COLO668 (cell line): ENCODE measurements at regions not wholly inside any gene's neighbourhood (a gene's known extent, or its start where the extent isn't known, plus 50 kb on each side); places are given as distances from the start of the nearest gene placed in this dataset.

ENCODE experiments used
- DNase-seq: peaks from one replicate; lab custom pipeline; 2025; ENCODE audit not compliant: unreplicated experiment; lab: John Stamatoyannopoulos, UW

GRCh38 chr12:132408626-132409494, 79.5 kb upstream of the GALNT9 start:
- no peak for DNase-seq

GRCh38 chr12:132407992-132408391, 78.6 kb upstream of the GALNT9 start:
- no peak for DNase-seq

GRCh38 chr12:132407451-132407961, 78.1 kb upstream of the GALNT9 start:
- DNase-seq, result no peak

GRCh38 chr12:132406493-132407450, 77.4 kb upstream of the GALNT9 start:
- no peak for DNase-seq

GRCh38 chr12:132405742-132406251, 76.4 kb upstream of the GALNT9 start:
- no peak for DNase-seq

- DNase-seq, result no peak
Observed at GRCh38 chr12:132404951-132405741, 75.8 kb upstream of the GALNT9 start.

- no peak for DNase-seq
Observed at GRCh38 chr12:132404435-132404855, 75.1 kb upstream of the GALNT9 start.

GRCh38 chr12:132403636-132404434, 74.4 kb upstream of the GALNT9 start:
- no peak for DNase-seq

- no peak for DNase-seq
Observed at GRCh38 chr12:132402831-132403416, 73.5 kb upstream of the GALNT9 start.

- no peak for DNase-seq
Observed at GRCh38 chr12:132401982-132402381, 72.6 kb upstream of the GALNT9 start.

GRCh38 chr12:132400011-132400641, 70.7 kb upstream of the GALNT9 start:
- DNase-seq, result no peak

GRCh38 chr12:132399092-132400010, 70.0 kb upstream of the GALNT9 start:
- DNase-seq, result no peak

- peak; percentile 5 for DNase-seq
Observed at GRCh38 chr12:132398386-132398991, 69.1 kb upstream of the GALNT9 start.

GRCh38 chr12:132397934-132398385, 68.6 kb upstream of the GALNT9 start:
- DNase-seq, result no peak

GRCh38 chr12:132397152-132397933, 68.0 kb upstream of the GALNT9 start:
- peak; percentile 12 for DNase-seq

GRCh38 chr12:132396657-132397056, 67.3 kb upstream of the GALNT9 start:
- no peak for DNase-seq
